WERI-Rb-1 (cell line): ENCODE measurements at regions not wholly inside any gene's neighbourhood (a gene's known extent, or its start where the extent isn't known, plus 50 kb on each side); places are given as distances from the start of the nearest gene placed in this dataset.

Experiments
- DNase-seq: peaks from one replicate; pipeline ENCODE4 v3.0.0-alpha.2; 2020
- H3K27ac ChIP-seq: fragments of 250-450 bp; sonication (Bioruptor Pico); 2 replicates; pipeline ENCODE4 v1.5.1; 2020; ENCODE audit warnings: mild to moderate bottlenecking, moderate library complexity
- H3K27me3 ChIP-seq: fragments of 250-450 bp; sonication (Bioruptor Pico); 2 replicates; pipeline ENCODE4 v1.5.1; 2021; ENCODE audit warnings: mild to moderate bottlenecking, low read depth, moderate library complexity; ENCODE audit not compliant: insufficient read depth, severe bottlenecking
- H3K36me3 ChIP-seq: fragments of 250-450 bp; sonication (Bioruptor Pico); 2 replicates; pipeline ENCODE4 v1.5.1; 2020; ENCODE audit warnings: mild to moderate bottlenecking, moderate library complexity
- H3K4me3 ChIP-seq: 2 replicates; pipeline ENCODE4 v1.5.1; 2011; ENCODE audit warnings: low read depth, mild to moderate bottlenecking, control low read depth, low read length
- H3K9me3 ChIP-seq: fragments of 250-450 bp; sonication (Bioruptor Pico); 2 replicates; pipeline ENCODE4 v1.5.1; 2021; ENCODE audit warnings: mild to moderate bottlenecking, moderate library complexity; ENCODE audit not compliant: severe bottlenecking
- TF ChIP-seq, protein P1 (sequence below): IDR thresholded peaks from 2 replicates; pipeline ENCODE4 v1.5.1; 2011; ENCODE audit warnings: low read depth, mild to moderate bottlenecking, control low read depth, inconsistent platforms, low read length

DNA sequence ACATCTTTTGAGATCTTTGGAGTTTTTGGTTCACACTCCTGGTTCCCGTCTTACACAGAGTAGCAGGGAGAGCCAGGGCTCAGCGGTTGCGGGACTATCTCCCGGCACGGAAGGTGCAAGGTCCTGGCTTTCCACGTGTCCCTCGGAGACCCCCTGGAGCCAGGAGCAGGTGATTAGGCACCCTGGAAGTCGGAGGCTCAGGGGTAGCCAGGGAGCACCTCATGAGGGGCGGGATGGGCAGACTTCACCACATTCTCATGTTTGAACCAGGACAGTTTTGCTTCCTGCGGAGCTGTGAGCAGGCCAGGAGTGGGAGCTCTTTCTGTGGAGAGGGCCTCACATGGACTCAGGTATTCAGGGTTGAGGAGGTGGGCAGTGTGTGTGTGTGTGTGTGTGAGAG is 273.7 kb upstream of the IRX1 start:
- Histone ChIP-seq H3K27ac (no peak overlapping the region), H3K36me3 (no peaks in the 10 kb centered on the region), H3K27me3 (peaks cover 72% of the 10 kb centered on the region), H3K9me3 (peaks cover 13% of the 10 kb centered on the region), H3K4me3 (no peak overlapping the region)
- no peak for DNase-seq
- TF ChIP-seq, protein P1, sequence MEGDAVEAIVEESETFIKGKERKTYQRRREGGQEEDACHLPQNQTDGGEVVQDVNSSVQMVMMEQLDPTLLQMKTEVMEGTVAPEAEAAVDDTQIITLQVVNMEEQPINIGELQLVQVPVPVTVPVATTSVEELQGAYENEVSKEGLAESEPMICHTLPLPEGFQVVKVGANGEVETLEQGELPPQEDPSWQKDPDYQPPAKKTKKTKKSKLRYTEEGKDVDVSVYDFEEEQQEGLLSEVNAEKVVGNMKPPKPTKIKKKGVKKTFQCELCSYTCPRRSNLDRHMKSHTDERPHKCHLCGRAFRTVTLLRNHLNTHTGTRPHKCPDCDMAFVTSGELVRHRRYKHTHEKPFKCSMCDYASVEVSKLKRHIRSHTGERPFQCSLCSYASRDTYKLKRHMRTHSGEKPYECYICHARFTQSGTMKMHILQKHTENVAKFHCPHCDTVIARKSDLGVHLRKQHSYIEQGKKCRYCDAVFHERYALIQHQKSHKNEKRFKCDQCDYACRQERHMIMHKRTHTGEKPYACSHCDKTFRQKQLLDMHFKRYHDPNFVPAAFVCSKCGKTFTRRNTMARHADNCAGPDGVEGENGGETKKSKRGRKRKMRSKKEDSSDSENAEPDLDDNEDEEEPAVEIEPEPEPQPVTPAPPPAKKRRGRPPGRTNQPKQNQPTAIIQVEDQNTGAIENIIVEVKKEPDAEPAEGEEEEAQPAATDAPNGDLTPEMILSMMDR, result no peak

GRCh38 chr5:3321119-3321760 is 274.4 kb upstream of the IRX1 start:
- no peaks in the 10 kb centered on the region for H3K36me3 ChIP-seq
- H3K9me3 ChIP-seq, result peaks cover 13% of the 10 kb centered on the region
- TF ChIP-seq, protein P1, result no peak
- no peak overlapping the region for H3K27ac ChIP-seq
- peaks cover 74% of the 10 kb centered on the region for H3K27me3 ChIP-seq
- no peak overlapping the region for H3K4me3 ChIP-seq
- DNase-seq, result no peak

DNA sequence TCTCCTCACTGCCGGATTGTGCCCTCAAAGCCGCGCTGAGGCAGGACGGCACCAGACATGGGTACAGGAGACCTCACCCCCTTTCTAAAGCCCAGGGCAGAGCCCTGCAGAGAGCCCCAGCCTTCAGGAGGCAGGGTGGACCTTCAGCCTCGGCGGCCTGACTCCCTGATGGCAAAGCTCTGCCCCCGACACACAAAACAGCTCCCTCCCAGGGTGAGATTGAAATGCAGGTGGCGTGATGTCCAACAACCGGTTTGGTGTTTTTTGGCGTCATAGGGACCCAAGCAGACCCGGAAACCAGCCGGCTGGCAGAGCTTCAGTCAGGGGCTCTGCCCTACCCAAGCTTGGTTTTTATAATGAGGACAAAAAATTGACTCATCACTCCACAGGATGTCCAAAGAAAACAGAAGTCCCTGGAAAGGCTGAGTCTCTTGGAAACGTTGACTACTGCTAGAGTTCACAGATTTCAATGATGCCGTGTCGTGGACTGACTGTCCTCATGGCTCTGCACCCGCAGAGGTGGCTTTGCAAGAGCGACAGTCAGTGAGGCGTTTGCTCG is 275.2 kb upstream of the IRX1 start:
- TF ChIP-seq, protein P1, result no peak
- Histone ChIP-seq H3K36me3 (no peaks in the 10 kb centered on the region), H3K27me3 (peaks cover 74% of the 10 kb centered on the region), H3K4me3 (no peak overlapping the region), H3K9me3 (peaks cover 13% of the 10 kb centered on the region), H3K27ac (no peak overlapping the region)
- no peak for DNase-seq

DNA sequence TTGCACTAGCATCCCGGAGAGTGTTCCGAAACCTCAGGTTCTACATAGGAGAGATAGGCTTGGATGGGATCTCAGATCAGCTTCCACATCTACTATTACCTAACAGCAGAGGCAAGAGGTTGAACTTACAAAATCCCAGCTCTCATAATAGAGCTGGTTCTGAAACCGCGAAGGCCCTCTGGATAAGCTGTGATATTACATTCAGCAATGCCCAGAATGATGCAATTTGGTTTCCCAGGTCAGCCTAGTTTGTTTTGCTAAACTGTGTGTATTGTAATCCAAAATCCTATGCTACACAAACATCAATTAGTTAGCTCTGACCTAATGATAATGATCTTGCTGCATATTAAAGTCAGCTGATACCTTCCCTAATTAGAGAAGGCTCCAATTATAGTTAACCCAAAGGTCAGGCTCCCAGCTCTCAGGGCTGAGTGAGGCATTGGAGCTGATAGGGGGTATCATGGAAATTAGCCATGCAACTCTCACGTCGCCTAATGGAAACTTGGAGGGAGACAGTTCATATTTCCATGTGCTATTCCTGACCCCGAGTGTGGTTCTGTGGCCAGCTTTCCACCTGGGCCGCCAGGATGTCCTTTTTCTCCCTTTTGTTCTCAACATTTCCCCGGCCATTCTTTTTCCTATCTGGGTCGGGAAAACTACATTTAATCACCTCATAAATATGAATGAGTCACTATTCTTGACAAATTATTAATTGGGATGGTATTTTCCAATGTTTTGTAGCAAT is 278.4 kb upstream of the IRX1 start:
- DNase-seq, result no peak
- TF ChIP-seq, protein P1, result no peak
- Histone ChIP-seq H3K4me3 (no peak overlapping the region), H3K9me3 (peaks cover 21% of the 10 kb centered on the region), H3K27me3 (peaks cover 95% of the 10 kb centered on the region), H3K27ac (no peak overlapping the region), H3K36me3 (no peaks in the 10 kb centered on the region)

- TF ChIP-seq, protein P1, result no peak
- Histone ChIP-seq H3K27ac (no peak overlapping the region), H3K4me3 (no peak overlapping the region), H3K36me3 (no peaks in the 10 kb centered on the region), H3K27me3 (peaks cover 100% of the 10 kb centered on the region), H3K9me3 (peaks cover 24% of the 10 kb centered on the region)
- DNase-seq, result no peak
These were observed 282.1 kb upstream of the IRX1 start for GRCh38 chr5:3313569-3313968.
